Sigmoid colon (tissue), 3 donors: ENCODE measurements at regions not wholly inside any gene's neighbourhood (a gene's known extent, or its start where the extent isn't known, plus 50 kb on each side); places are given as distances from the start of the nearest gene placed in this dataset.

Experiments
- CTCF ChIP-seq, 4 experiments: fragments of 450-650 bp in 3 of 4; fragments of 200-600 bp in 1 of 4; IDR thresholded peaks; one replicate each; pipeline ENCODE4 v1.5.1; 2016 to 2019; ENCODE audit warnings: antibody characterized with exemption in 4 of 4, mild to moderate bottlenecking in 3 of 4, moderate library complexity in 2 of 4
- POLR2A ChIP-seq, 2 donors: fragments of 450-650 bp; IDR thresholded peaks; one replicate each; pipeline ENCODE4 v1.6.1; 2016; ENCODE audit warnings: antibody characterized with exemption in 2 of 2, mild to moderate bottlenecking in 2 of 2, moderate library complexity in 2 of 2

GRCh38 chr3:102037209-102037608, 187.9 kb downstream of the NFKBIZ start:
- no peak for TF ChIP-seq CTCF (IDR thresholded peaks at IDR 0.05)
- TF ChIP-seq POLR2A (IDR thresholded peaks at IDR 0.05), result no peak
